Neural progenitor cell (in vitro differentiated cells): ENCODE measurements at regions not wholly inside any gene's neighbourhood (a gene's known extent, or its start where the extent isn't known, plus 50 kb on each side); places are given as distances from the start of the nearest gene placed in this dataset.

Experiments
- DNase-seq: peaks from one replicate; pipeline ENCODE4 v3.0.0-alpha.2; 2016; ENCODE audit warnings: low spot score
- H2AFZ ChIP-seq: fragments of 200-600 bp; sonication (generic); replicated peaks from 2 replicates; pipeline ENCODE4 v1.6.1; 2016; ENCODE audit warnings: antibody characterized with exemption
- H3F3A ChIP-seq: fragments of 200-600 bp; sonication (generic); 2 replicates; pipeline ENCODE4 v1.6.1; 2016; ENCODE audit warnings: antibody characterized with exemption, low read depth
- H3K27ac ChIP-seq: fragments of 200-600 bp; sonication (generic); 2 replicates; pipeline ENCODE4 v1.5.1; 2016; ENCODE audit warnings: mild to moderate bottlenecking
- H3K27me3 ChIP-seq: fragments of 200-600 bp; sonication (generic); 2 replicates; pipeline ENCODE4 v1.6.1; 2016; ENCODE audit warnings: mild to moderate bottlenecking, moderate library complexity
- H3K36me3 ChIP-seq: fragments of 200-600 bp; sonication (generic); 2 replicates; pipeline ENCODE4 v1.5.1; 2016
- H3K4me1 ChIP-seq: fragments of 200-600 bp; sonication (generic); 2 replicates; pipeline ENCODE4 v1.6.1; 2016; ENCODE audit warnings: mixed run types
- H3K4me2 ChIP-seq: fragments of 200-600 bp; sonication (generic); 2 replicates; pipeline ENCODE4 v1.6.1; 2016
- H3K4me3 ChIP-seq: fragments of 200-600 bp; sonication (generic); 2 replicates; pipeline ENCODE4 v1.5.1; 2016
- H3K79me2 ChIP-seq: fragments of 200-600 bp; sonication (generic); 2 replicates; pipeline ENCODE4 v1.6.1; 2016; ENCODE audit warnings: low read depth
- H3K9ac ChIP-seq: fragments of 200-600 bp; sonication (generic); 2 replicates; pipeline ENCODE4 v1.6.1; 2016
- H3K9me3 ChIP-seq: fragments of 200-600 bp; sonication (generic); 2 replicates; pipeline ENCODE4 v1.5.1; 2016; ENCODE audit warnings: low read depth
- H4K20me1 ChIP-seq: fragments of 200-600 bp; sonication (generic); 2 replicates; pipeline ENCODE4 v1.6.1; 2016; ENCODE audit warnings: low read depth
- H3K27ac Mint-ChIP-seq: 3 replicates; pipeline ENCODE4 v1.8.0; 2021; ENCODE audit warnings: mixed read lengths
- H3K27me3 Mint-ChIP-seq: 2 replicates; pipeline ENCODE4 v1.8.0; 2022; ENCODE audit warnings: low read depth, mild to moderate bottlenecking, inconsistent platforms, moderate library complexity, mixed read lengths; ENCODE audit not compliant: insufficient read depth
- H3K36me3 Mint-ChIP-seq: 3 replicates; pipeline ENCODE4 v1.8.0; 2021; ENCODE audit warnings: mixed read lengths
- H3K4me1 Mint-ChIP-seq: 3 replicates; pipeline ENCODE4 v1.8.0; 2021; ENCODE audit warnings: mixed read lengths
- H3K4me3 Mint-ChIP-seq: 3 replicates; pipeline ENCODE4 v1.8.0; 2021; ENCODE audit warnings: mild to moderate bottlenecking, moderate library complexity, mixed read lengths
- H3K9me3 Mint-ChIP-seq: 3 replicates; pipeline ENCODE4 v1.8.0; 2020; ENCODE audit warnings: mixed read lengths
- EZH2 ChIP-seq: fragments of 200-600 bp; sonication (generic); IDR thresholded peaks from 2 replicates; pipeline ENCODE4 v1.6.1; 2017; ENCODE audit warnings: antibody characterized with exemption, mild to moderate bottlenecking, moderate library complexity
- EZH2phosphoT487 ChIP-seq: fragments of 200-600 bp; sonication (generic); IDR thresholded peaks from 2 replicates; pipeline ENCODE4 v1.6.1; 2017; ENCODE audit warnings: antibody characterized with exemption
- TF ChIP-seq, protein P1 (sequence below): fragments of 200-600 bp; sonication (generic); IDR thresholded peaks from 2 replicates; pipeline ENCODE4 v1.5.1; 2017; ENCODE audit warnings: antibody characterized with exemption, mild to moderate bottlenecking

DNA sequence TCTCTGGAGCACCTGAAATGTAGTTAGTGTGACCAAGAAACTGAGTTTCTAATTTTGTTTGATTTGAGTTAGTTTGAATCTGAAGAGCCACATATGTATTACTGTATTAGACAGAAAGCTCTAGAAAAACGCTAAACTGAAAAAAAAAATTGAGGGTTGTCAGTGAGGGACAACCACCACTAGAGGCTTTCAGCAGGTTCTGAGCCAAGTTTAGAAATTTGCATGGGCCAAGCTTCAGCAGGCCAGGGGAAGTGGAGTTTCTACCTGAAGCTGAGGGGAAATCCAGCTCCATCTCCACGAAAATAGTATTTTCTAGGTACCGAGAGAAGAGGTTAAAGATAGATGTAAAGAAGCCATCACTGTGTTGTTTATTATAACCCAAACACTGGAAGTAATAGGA, 77.9 kb upstream of the PLXNA4 start:
- H3K9me3 ChIP-seq: no peaks in the 10 kb centered on the region
- no peak overlapping the region for H2AFZ ChIP-seq
- no peaks in the 10 kb centered on the region for H4K20me1 ChIP-seq
- peaks cover 4% of the 10 kb centered on the region for H3K27me3 ChIP-seq
- H3K4me3 ChIP-seq: no peak overlapping the region
- H3K27me3 Mint-ChIP-seq: peaks cover 6% of the 10 kb centered on the region
- no peak for DNase-seq
- no peaks in the 10 kb centered on the region for H3K36me3 ChIP-seq
- H3K4me3 Mint-ChIP-seq: no peak overlapping the region
- H3K4me1 ChIP-seq: peaks cover 12% of the 10 kb centered on the region
- peaks cover 16% of the 10 kb centered on the region for H3K4me1 Mint-ChIP-seq
- no peaks in the 10 kb centered on the region for H3K79me2 ChIP-seq
- H3K27ac Mint-ChIP-seq: no peak overlapping the region
- no peaks in the 10 kb centered on the region for H3K9me3 Mint-ChIP-seq
- TF ChIP-seq EZH2 (no peak), EZH2phosphoT487 (no peak)
- TF ChIP-seq, protein P1, sequence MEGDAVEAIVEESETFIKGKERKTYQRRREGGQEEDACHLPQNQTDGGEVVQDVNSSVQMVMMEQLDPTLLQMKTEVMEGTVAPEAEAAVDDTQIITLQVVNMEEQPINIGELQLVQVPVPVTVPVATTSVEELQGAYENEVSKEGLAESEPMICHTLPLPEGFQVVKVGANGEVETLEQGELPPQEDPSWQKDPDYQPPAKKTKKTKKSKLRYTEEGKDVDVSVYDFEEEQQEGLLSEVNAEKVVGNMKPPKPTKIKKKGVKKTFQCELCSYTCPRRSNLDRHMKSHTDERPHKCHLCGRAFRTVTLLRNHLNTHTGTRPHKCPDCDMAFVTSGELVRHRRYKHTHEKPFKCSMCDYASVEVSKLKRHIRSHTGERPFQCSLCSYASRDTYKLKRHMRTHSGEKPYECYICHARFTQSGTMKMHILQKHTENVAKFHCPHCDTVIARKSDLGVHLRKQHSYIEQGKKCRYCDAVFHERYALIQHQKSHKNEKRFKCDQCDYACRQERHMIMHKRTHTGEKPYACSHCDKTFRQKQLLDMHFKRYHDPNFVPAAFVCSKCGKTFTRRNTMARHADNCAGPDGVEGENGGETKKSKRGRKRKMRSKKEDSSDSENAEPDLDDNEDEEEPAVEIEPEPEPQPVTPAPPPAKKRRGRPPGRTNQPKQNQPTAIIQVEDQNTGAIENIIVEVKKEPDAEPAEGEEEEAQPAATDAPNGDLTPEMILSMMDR: peak; percentile 37
- H3K27ac ChIP-seq: no peak overlapping the region
- H3K4me2 ChIP-seq: no peak overlapping the region
- peaks cover 4% of the 10 kb centered on the region for H3F3A ChIP-seq
- no peak overlapping the region for H3K9ac ChIP-seq
- no peaks in the 10 kb centered on the region for H3K36me3 Mint-ChIP-seq

DNA sequence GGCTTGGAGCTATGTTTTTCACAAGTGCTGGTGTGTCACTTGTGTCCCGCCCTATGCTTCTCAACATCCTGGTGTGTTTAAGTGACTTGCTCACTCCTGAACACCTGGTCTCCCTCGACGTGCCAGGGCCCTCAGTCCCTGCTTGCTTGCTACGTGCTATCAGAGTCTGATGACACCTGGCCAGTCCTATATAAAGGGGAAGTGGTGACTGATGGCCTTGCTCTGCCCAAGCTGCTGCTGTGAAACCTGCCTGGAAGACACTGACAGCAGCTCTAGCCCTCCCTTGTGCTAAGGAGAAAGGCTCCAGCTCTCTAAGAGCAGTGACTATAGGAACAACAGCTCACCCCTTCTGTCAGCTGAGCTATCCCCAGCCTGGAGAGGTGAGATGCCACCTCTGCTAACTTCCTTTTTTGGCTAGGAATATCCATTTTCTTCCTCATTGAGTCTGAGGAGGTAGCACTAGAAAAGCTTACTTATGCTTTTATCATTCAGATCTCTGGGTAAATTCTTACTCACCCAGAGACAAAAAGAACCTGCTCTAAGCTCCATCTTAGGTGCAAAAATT, 77.2 kb upstream of the PLXNA4 start:
- Mint-ChIP-seq H3K27ac (no peak overlapping the region), H3K9me3 (no peaks in the 10 kb centered on the region), H3K4me3 (no peak overlapping the region), H3K27me3 (peaks cover 6% of the 10 kb centered on the region), H3K36me3 (no peaks in the 10 kb centered on the region), H3K4me1 (peaks cover 16% of the 10 kb centered on the region)
- Histone ChIP-seq H3K79me2 (no peaks in the 10 kb centered on the region), H3K4me2 (no peak overlapping the region), H3K27me3 (peaks cover 4% of the 10 kb centered on the region), H2AFZ (no peak overlapping the region), H4K20me1 (no peaks in the 10 kb centered on the region), H3F3A (peaks cover 4% of the 10 kb centered on the region), H3K9me3 (no peaks in the 10 kb centered on the region), H3K36me3 (no peaks in the 10 kb centered on the region), H3K9ac (no peak overlapping the region), H3K4me1 (peaks cover 12% of the 10 kb centered on the region), H3K27ac (no peak overlapping the region), H3K4me3 (no peak overlapping the region)
- no peak for DNase-seq
- TF ChIP-seq, protein P1: no peak
- TF ChIP-seq EZH2phosphoT487 (no peak), EZH2 (no peak)

DNA sequence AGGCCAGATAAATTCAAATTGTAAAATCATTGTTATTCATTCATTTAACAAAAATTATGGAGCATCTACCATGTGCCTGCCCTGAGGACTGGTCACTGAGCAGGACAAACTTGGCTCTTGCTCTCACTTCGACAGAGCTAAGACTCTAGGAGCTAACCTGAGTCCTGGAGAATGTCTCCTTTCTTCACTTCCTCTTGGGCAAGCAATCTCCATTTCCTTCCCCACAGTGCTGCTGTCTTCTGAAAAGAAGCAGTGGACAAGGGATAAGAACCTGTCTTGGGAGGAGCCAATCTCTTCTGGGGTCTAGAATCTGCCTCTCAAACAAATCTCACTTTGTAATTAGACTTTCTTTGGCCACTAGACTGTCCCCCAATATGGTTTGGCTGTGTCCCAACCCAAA, 76.2 kb upstream of the PLXNA4 start:
- no peak overlapping the region for H3K27ac Mint-ChIP-seq

More for the DNA sequence above, 76.2 kb upstream of the PLXNA4 start:
- Histone ChIP-seq H3K4me3 (no peak overlapping the region), H4K20me1 (no peaks in the 10 kb centered on the region), H3K4me1 (peaks cover 12% of the 10 kb centered on the region), H3K79me2 (no peaks in the 10 kb centered on the region), H3K4me2 (no peak overlapping the region), H3K9me3 (no peaks in the 10 kb centered on the region), H2AFZ (no peak overlapping the region), H3K36me3 (no peaks in the 10 kb centered on the region), H3F3A (peaks cover 5% of the 10 kb centered on the region), H3K9ac (no peak overlapping the region), H3K27ac (no peak overlapping the region), H3K27me3 (peaks cover 4% of the 10 kb centered on the region)
- DNase-seq: no peak
- no peaks in the 10 kb centered on the region for H3K36me3 Mint-ChIP-seq
- H3K9me3 Mint-ChIP-seq: no peaks in the 10 kb centered on the region
- no peak for TF ChIP-seq EZH2
- TF ChIP-seq, protein P1: no peak
- no peak for TF ChIP-seq EZH2phosphoT487
- peaks cover 16% of the 10 kb centered on the region for H3K4me1 Mint-ChIP-seq
- H3K4me3 Mint-ChIP-seq: no peak overlapping the region
- H3K27me3 Mint-ChIP-seq: peaks cover 6% of the 10 kb centered on the region
